ENCODE measurements at regions not wholly inside any gene's neighbourhood (a gene's known extent, or its start where the extent isn't known, plus 50 kb on each side); places are given as distances from the start of the nearest gene placed in this dataset.

DNA sequence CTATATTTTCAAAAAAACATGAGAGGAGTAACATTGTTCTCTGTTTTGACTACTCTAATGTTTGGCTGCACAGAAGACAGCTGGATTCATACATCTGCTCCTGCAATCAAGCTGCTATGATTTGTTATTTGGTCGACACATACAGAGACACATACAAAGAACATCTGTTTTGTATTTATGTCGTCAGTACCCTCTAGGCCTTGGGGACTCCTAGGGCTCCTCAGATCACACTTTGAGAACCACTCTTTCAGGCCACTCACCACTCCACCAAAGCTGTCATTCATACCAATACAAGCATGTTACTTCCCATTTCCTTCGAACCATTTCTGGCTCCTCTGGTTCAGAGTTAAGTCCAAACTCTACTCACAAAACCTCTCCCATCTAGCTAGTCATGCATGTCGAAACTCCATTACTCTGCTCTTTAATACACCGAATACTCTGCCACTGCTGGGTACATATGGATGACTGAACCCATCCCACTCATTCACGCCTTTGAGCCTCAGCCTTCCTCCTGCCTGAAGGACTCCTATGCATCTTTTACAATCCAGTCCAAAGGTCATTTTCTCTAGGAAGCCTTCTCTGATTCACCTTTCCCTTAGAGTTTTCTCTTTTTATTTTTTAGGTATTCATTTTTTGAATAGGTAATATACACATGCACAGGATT lies 102.9 kb upstream of the ARHGEF3 start:
- no peak overlapping the region for H2BK20ac ChIP-seq (ENCODE audit: low read depth, low read length)
- H3K4me3 ChIP-seq (ENCODE audit: insufficient read depth, low read depth, low read length), result no peak overlapping the region
- H3K14ac ChIP-seq (replicated peaks; ENCODE audit: low read depth, low read length), result no peak overlapping the region
- ChIA-PET POLR2A (ENCODE audit: unreplicated experiment) (no interaction called here), CTCF (no interaction called here)
- TF ChIP-seq SMC3 (IDR thresholded peaks at IDR 0.05; ENCODE audit: low read depth, low read length) (no peak), MXI1 (IDR thresholded peaks at IDR 0.05; ENCODE audit: borderline replicate concordance, low read depth, low read length) (no peak), MAZ (IDR thresholded peaks at IDR 0.05; ENCODE audit: borderline replicate concordance, low read depth, low read length) (no peak)
- TF ChIP-seq, protein P1, sequence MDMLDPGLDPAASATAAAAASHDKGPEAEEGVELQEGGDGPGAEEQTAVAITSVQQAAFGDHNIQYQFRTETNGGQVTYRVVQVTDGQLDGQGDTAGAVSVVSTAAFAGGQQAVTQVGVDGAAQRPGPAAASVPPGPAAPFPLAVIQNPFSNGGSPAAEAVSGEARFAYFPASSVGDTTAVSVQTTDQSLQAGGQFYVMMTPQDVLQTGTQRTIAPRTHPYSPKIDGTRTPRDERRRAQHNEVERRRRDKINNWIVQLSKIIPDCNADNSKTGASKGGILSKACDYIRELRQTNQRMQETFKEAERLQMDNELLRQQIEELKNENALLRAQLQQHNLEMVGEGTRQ (IDR thresholded peaks at IDR 0.05; ENCODE audit: low read depth, low read length), result no peak
- TF ChIP-seq, protein P2, sequence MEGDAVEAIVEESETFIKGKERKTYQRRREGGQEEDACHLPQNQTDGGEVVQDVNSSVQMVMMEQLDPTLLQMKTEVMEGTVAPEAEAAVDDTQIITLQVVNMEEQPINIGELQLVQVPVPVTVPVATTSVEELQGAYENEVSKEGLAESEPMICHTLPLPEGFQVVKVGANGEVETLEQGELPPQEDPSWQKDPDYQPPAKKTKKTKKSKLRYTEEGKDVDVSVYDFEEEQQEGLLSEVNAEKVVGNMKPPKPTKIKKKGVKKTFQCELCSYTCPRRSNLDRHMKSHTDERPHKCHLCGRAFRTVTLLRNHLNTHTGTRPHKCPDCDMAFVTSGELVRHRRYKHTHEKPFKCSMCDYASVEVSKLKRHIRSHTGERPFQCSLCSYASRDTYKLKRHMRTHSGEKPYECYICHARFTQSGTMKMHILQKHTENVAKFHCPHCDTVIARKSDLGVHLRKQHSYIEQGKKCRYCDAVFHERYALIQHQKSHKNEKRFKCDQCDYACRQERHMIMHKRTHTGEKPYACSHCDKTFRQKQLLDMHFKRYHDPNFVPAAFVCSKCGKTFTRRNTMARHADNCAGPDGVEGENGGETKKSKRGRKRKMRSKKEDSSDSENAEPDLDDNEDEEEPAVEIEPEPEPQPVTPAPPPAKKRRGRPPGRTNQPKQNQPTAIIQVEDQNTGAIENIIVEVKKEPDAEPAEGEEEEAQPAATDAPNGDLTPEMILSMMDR (conservative IDR thresholded peaks at IDR 0.05; ENCODE audit: low read depth, low read length), result no peak
- no peak overlapping the region for H2BK15ac ChIP-seq (ENCODE audit: low read depth, low read length)
- 79% methylated on average over 4 of the region's 6 CpGs; no CpG with 5 or more reads in 1 of the 2 experiments for WGBS, 2 experiments (ENCODE audit: extremely low coverage in 2 of 2, insufficient read length in 1 of 2)
- no peak overlapping the region for H4K91ac ChIP-seq (ENCODE audit: insufficient read depth, low read depth, low read length)
- no peaks in the 10 kb centered on the region for H3K9me1 ChIP-seq (ENCODE audit: insufficient read depth, low read length)
- no peak overlapping the region for H2AFZ ChIP-seq (replicated peaks; ENCODE audit: low read length, poor library complexity)
- H3K27me3 ChIP-seq (ENCODE audit: control insufficient read depth, insufficient read depth, low read length), result 0 out of 2 replicates have a peak, but pooled peaks cover 2% of the 10 kb centered on the region
- no peaks in the 10 kb centered on the region for H3K79me1 ChIP-seq (ENCODE audit: low read depth in 1 of 2, low read length in 2 of 2)
- DNase-seq, result no peak
- H3K4me1 ChIP-seq (ENCODE audit: control insufficient read depth, insufficient read depth, low read length), result no peaks in the 10 kb centered on the region; the same call in 1 of the 2 replicates
- H3K4ac ChIP-seq (ENCODE audit: low read depth, low read length), result no peak overlapping the region
- no peaks in the 10 kb centered on the region for H4K20me1 ChIP-seq (ENCODE audit: insufficient read depth, low read length)
- ATAC-seq (ENCODE audit: low read depth), result no peak
- H3K9me3 ChIP-seq (ENCODE audit: control insufficient read depth, insufficient read depth, low read length), result no peaks in the 10 kb centered on the region
- dilution Hi-C loops (cut with HindIII; ENCODE audit: low sequenced_read_pairs, unreplicated experiment) (no loop called here), intact Hi-C loops (cut with micrococcal nuclease) (no loop called here), in situ Hi-C loops (cut with MboI; ENCODE audit: low sequenced_read_pairs) (no loop called here)
- no peak overlapping the region for H2BK5ac ChIP-seq (ENCODE audit: low read depth, low read length, poor library complexity, severe bottlenecking)
- H3K9ac ChIP-seq (ENCODE audit: low read depth, low read length), result no peak overlapping the region
- no peak overlapping the region for H2BK120ac ChIP-seq (ENCODE audit: low read depth, low read length)
- H3K18ac ChIP-seq (ENCODE audit: low read depth, low read length), result no peak overlapping the region
- no peak overlapping the region for H2AK5ac ChIP-seq (ENCODE audit: low read depth, low read length)
- H3K4me2 ChIP-seq (ENCODE audit: low read depth, low read length), result no peak overlapping the region
- H3K27ac ChIP-seq (ENCODE audit: insufficient read depth, low read length), result no peak overlapping the region
- no peaks in the 10 kb centered on the region for H3K36me3 ChIP-seq (ENCODE audit: control insufficient read depth, insufficient read depth, low read length)
- no peak overlapping the region for H2AK9ac ChIP-seq (replicated peaks; ENCODE audit: low read depth, low read length, poor library complexity)
- H3K56ac ChIP-seq (ENCODE audit: extremely low read depth, insufficient read depth, low read length), result no peak overlapping the region
- no peak overlapping the region for H3K23ac ChIP-seq (ENCODE audit: low read depth, low read length)
- H4K8ac ChIP-seq (ENCODE audit: low read depth in 2 of 2, low read length in 2 of 2), result no peak overlapping the region
- no peak overlapping the region for H4K5ac ChIP-seq (ENCODE audit: low read depth, low read length)
- BruUV-seq (replicated peaks), result no TSS peak
